Activated T-cell treated with anti-CD3 and anti-CD28 coated beads, Interleukin-2, amount 50 U/mL, for 4 hours (primary cell): ENCODE measurements at regions not wholly inside any gene's neighbourhood (a gene's known extent, or its start where the extent isn't known, plus 50 kb on each side); places are given as distances from the start of the nearest gene placed in this dataset.

Experiments used
- ATAC-seq, 2 donors: fragments of 200-7000 bp; cut with Tn5 transposase; one replicate each; pipeline ENCODE4 v1.10.0; 2021
- DNase-seq: peaks from one replicate; pipeline ENCODE4 v3.0.0-alpha.2; 2020
- H3K27me3 Mint-ChIP-seq: one replicate; pipeline ENCODE4 v1.8.0; 2021; ENCODE audit warnings: low read depth, mixed read lengths
- H3K36me3 Mint-ChIP-seq: one replicate; pipeline ENCODE4 v1.8.0; 2022; ENCODE audit warnings: mixed read lengths; ENCODE audit not compliant: insufficient read depth
- H3K4me1 Mint-ChIP-seq: one replicate; pipeline ENCODE4 v1.8.0; 2021; ENCODE audit warnings: low read depth, mixed read lengths
- H3K4me3 Mint-ChIP-seq: one replicate; pipeline ENCODE4 v1.8.0; 2021; ENCODE audit warnings: mild to moderate bottlenecking, moderate library complexity, mixed read lengths
- H3K9me3 Mint-ChIP-seq: one replicate; pipeline ENCODE4 v1.8.0; 2021; ENCODE audit warnings: mixed read lengths

- ATAC-seq (peak in 1 of 2 donors; percentile 23), DNase-seq (no peak)
- Mint-ChIP-seq H3K4me1 (no peaks in the 10 kb centered on the region), H3K27me3 (peaks cover 6% of the 10 kb centered on the region), H3K4me3 (no peak overlapping the region), H3K9me3 (no peaks in the 10 kb centered on the region), H3K36me3 (no peaks in the 10 kb centered on the region)
These were observed 91.4 kb downstream of the SUDS3 start for GRCh38 chr12:118467641-118468305.

- Mint-ChIP-seq H3K36me3 (no peaks in the 10 kb centered on the region), H3K4me3 (no peak overlapping the region)
- DNase-seq, result no peak
These were observed 96.6 kb downstream of the SUDS3 start for GRCh38 chr12:118472940-118473339.

GRCh38 chr12:118480235-118480634 is 103.9 kb downstream of the SUDS3 start:
- ATAC-seq, result no peak
- Mint-ChIP-seq H3K4me3 (no peak overlapping the region), H3K27me3 (peaks cover 3% of the 10 kb centered on the region), H3K36me3 (no peaks in the 10 kb centered on the region), H3K9me3 (no peaks in the 10 kb centered on the region), H3K4me1 (no peaks in the 10 kb centered on the region)
- DNase-seq, result no peak

More at GRCh38 chr12:118472940-118473339, 96.6 kb downstream of the SUDS3 start:
- no peaks in the 10 kb centered on the region for H3K4me1 Mint-ChIP-seq
- no peaks in the 10 kb centered on the region for H3K9me3 Mint-ChIP-seq
- ATAC-seq, result no peak
- peaks cover 4% of the 10 kb centered on the region for H3K27me3 Mint-ChIP-seq

GRCh38 chr12:118488034-118488433 is 111.7 kb downstream of the SUDS3 start:
- H3K36me3 Mint-ChIP-seq, result no peaks in the 10 kb centered on the region
- no peak for ATAC-seq

GRCh38 chr12:118493962-118494361 is 117.6 kb downstream of the SUDS3 start:
- H3K9me3 Mint-ChIP-seq, result no peaks in the 10 kb centered on the region
- ATAC-seq, result no peak
- peaks cover 6% of the 10 kb centered on the region for H3K27me3 Mint-ChIP-seq
- H3K36me3 Mint-ChIP-seq, result no peaks in the 10 kb centered on the region
- no peak for DNase-seq
- no peak overlapping the region for H3K4me3 Mint-ChIP-seq
- H3K4me1 Mint-ChIP-seq, result no peaks in the 10 kb centered on the region

More at GRCh38 chr12:118488034-118488433, 111.7 kb downstream of the SUDS3 start:
- Mint-ChIP-seq H3K4me3 (no peak overlapping the region), H3K4me1 (no peaks in the 10 kb centered on the region), H3K27me3 (peaks cover 10% of the 10 kb centered on the region), H3K9me3 (no peaks in the 10 kb centered on the region)
- no peak for DNase-seq

- Mint-ChIP-seq H3K4me1 (no peaks in the 10 kb centered on the region), H3K36me3 (no peaks in the 10 kb centered on the region), H3K9me3 (no peaks in the 10 kb centered on the region), H3K4me3 (no peak overlapping the region), H3K27me3 (peaks cover 6% of the 10 kb centered on the region)
- ATAC-seq (no peak), DNase-seq (no peak)
These were observed 118.4 kb downstream of the SUDS3 start for GRCh38 chr12:118494776-118495175.

- Mint-ChIP-seq H3K9me3 (no peaks in the 10 kb centered on the region), H3K36me3 (no peaks in the 10 kb centered on the region), H3K27me3 (peaks cover 8% of the 10 kb centered on the region), H3K4me1 (no peaks in the 10 kb centered on the region), H3K4me3 (no peak overlapping the region)
- ATAC-seq (no peak), DNase-seq (no peak)
These were observed 118.9 kb downstream of the SUDS3 start for GRCh38 chr12:118495296-118495695.

GRCh38 chr12:118498171-118498570 is 121.8 kb downstream of the SUDS3 start:
- no peaks in the 10 kb centered on the region for H3K4me1 Mint-ChIP-seq
- H3K27me3 Mint-ChIP-seq, result peaks cover 6% of the 10 kb centered on the region
- H3K9me3 Mint-ChIP-seq, result no peaks in the 10 kb centered on the region
- ATAC-seq (no peak), DNase-seq (no peak)
- no peaks in the 10 kb centered on the region for H3K36me3 Mint-ChIP-seq
- no peak overlapping the region for H3K4me3 Mint-ChIP-seq

GRCh38 chr12:118500299-118500698 is 123.9 kb downstream of the SUDS3 start:
- Mint-ChIP-seq H3K4me1 (no peaks in the 10 kb centered on the region), H3K27me3 (peaks cover 6% of the 10 kb centered on the region), H3K36me3 (no peaks in the 10 kb centered on the region), H3K9me3 (no peaks in the 10 kb centered on the region), H3K4me3 (no peak overlapping the region)
- ATAC-seq (no peak), DNase-seq (no peak)

- H3K4me1 Mint-ChIP-seq, result no peaks in the 10 kb centered on the region
- no peaks in the 10 kb centered on the region for H3K36me3 Mint-ChIP-seq
- no peak for DNase-seq
- H3K27me3 Mint-ChIP-seq, result peaks cover 7% of the 10 kb centered on the region
- no peak overlapping the region for H3K4me3 Mint-ChIP-seq
- no peak for ATAC-seq
- no peaks in the 10 kb centered on the region for H3K9me3 Mint-ChIP-seq
These were observed 125.1 kb downstream of the SUDS3 start for GRCh38 chr12:118501489-118501888.

GRCh38 chr12:118503476-118503875 is 127.1 kb downstream of the SUDS3 start:
- H3K4me1 Mint-ChIP-seq, result no peaks in the 10 kb centered on the region
- DNase-seq (no peak), ATAC-seq (no peak)
- no peaks in the 10 kb centered on the region for H3K9me3 Mint-ChIP-seq
- no peak overlapping the region for H3K4me3 Mint-ChIP-seq
- H3K36me3 Mint-ChIP-seq, result no peaks in the 10 kb centered on the region
- peaks cover 5% of the 10 kb centered on the region for H3K27me3 Mint-ChIP-seq

GRCh38 chr12:118512669-118513068 is 136.3 kb downstream of the SUDS3 start:
- no peaks in the 10 kb centered on the region for H3K27me3 Mint-ChIP-seq
- peaks cover 6% of the 10 kb centered on the region for H3K9me3 Mint-ChIP-seq

GRCh38 chr12:118513611-118514010 is 137.3 kb downstream of the SUDS3 start:
- Mint-ChIP-seq H3K36me3 (no peaks in the 10 kb centered on the region), H3K4me3 (no peak overlapping the region), H3K4me1 (no peaks in the 10 kb centered on the region), H3K27me3 (no peaks in the 10 kb centered on the region), H3K9me3 (peaks cover 6% of the 10 kb centered on the region)
- ATAC-seq (no peak), DNase-seq (no peak)

More at GRCh38 chr12:118512669-118513068, 136.3 kb downstream of the SUDS3 start:
- no peak for ATAC-seq
- DNase-seq, result no peak
- no peak overlapping the region for H3K4me3 Mint-ChIP-seq
- H3K36me3 Mint-ChIP-seq, result no peaks in the 10 kb centered on the region
- no peaks in the 10 kb centered on the region for H3K4me1 Mint-ChIP-seq

- H3K4me1 Mint-ChIP-seq, result no peaks in the 10 kb centered on the region
- H3K4me3 Mint-ChIP-seq, result no peak overlapping the region
- H3K36me3 Mint-ChIP-seq, result no peaks in the 10 kb centered on the region
- H3K9me3 Mint-ChIP-seq, result peaks cover 6% of the 10 kb centered on the region
- ATAC-seq (no peak), DNase-seq (no peak)
- H3K27me3 Mint-ChIP-seq, result no peaks in the 10 kb centered on the region
These were observed 137.9 kb downstream of the SUDS3 start for GRCh38 chr12:118514297-118514696.

GRCh38 chr12:118520214-118521035 is 144.1 kb downstream of the SUDS3 start:
- H3K36me3 Mint-ChIP-seq, result no peaks in the 10 kb centered on the region
- H3K4me1 Mint-ChIP-seq, result no peaks in the 10 kb centered on the region
- no peak overlapping the region for H3K4me3 Mint-ChIP-seq
- ATAC-seq (no peak), DNase-seq (no peak)
- no peaks in the 10 kb centered on the region for H3K27me3 Mint-ChIP-seq
- H3K9me3 Mint-ChIP-seq, result peaks cover 6% of the 10 kb centered on the region
